ENCODE measurements at regions not wholly inside any gene's neighbourhood (a gene's known extent, or its start where the extent isn't known, plus 50 kb on each side); places are given as distances from the start of the nearest gene placed in this dataset.

DNA sequence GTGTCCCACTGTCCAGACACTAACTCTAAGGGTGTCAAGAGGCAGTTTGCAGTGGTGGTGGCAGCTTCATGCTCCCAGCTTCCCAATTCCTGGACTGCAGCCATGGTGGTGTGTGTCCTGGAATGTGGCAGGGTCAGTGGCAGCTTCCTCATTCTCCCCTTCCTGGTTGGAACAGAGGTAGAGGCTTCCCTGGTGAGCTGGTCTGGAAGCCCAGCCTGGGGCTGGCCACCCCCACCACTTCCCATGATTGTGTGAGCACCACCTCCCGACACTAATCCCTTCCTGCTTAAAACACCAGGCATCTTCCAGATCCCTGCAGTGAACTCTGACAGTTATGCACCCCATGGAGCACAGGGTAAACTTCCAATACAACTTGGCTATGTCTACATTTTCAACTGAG lies 134.9 kb downstream of the RAP2A start:
- H3K27ac Mint-ChIP-seq: no peak overlapping the region
- H3K36me3 Mint-ChIP-seq (ENCODE audit: low read depth): no peaks in the 10 kb centered on the region
- H3K9me3 Mint-ChIP-seq: no peaks in the 10 kb centered on the region
- no peak for DNase-seq (ENCODE audit: low spot score)
- peak; percentile 53; the same call in 2 of the 3 replicates for ATAC-seq
- Histone ChIP-seq H3K79me2 (replicated peaks; ENCODE audit: insufficient read depth) (no peaks in the 10 kb centered on the region), H3K4me1 (ENCODE audit: insufficient read depth) (peaks cover 15% of the 10 kb centered on the region), H3K27ac (ENCODE audit: low read depth) (no peak overlapping the region), H4K20me1 (replicated peaks; ENCODE audit: insufficient read depth) (no peaks in the 10 kb centered on the region), H3K4me2 (no peak overlapping the region), H3K9me2 (ENCODE audit: insufficient read depth) (no peaks in the 10 kb centered on the region), H3F3A (replicated peaks; ENCODE audit: low read depth) (no peaks in the 10 kb centered on the region), H3K27me3 (ENCODE audit: insufficient read depth) (no peaks in the 10 kb centered on the region), H3K36me3 (ENCODE audit: insufficient read depth) (no peaks in the 10 kb centered on the region), H3K4me3 (no peak overlapping the region), H2AFZ (no peak overlapping the region)
- TF ChIP-seq CREB1 (CRISPR knock-in tag; IDR thresholded peaks at IDR 0.05; ENCODE audit: low read depth) (no peak), CTCF (conservative IDR thresholded peaks at IDR 0.05; ENCODE audit: low read depth in 2 of 2) (no peak), ZNF114 (CRISPR knock-in tag; IDR thresholded peaks at IDR 0.05) (no peak), STAT1 (IDR thresholded peaks at IDR 0.05; ENCODE audit: unreplicated experiment) (no peak), ETS1 (IDR thresholded peaks at IDR 0.05) (no peak), EZH2 (IDR thresholded peaks at IDR 0.05; ENCODE audit: low read depth, unreplicated experiment) (no peak), EZH2phosphoT487 (IDR thresholded peaks at IDR 0.05; ENCODE audit: unreplicated experiment) (no peak), ZNF331 (CRISPR knock-in tag; IDR thresholded peaks at IDR 0.05; ENCODE audit: low read depth) (no peak), POLR2AphosphoS5 (IDR thresholded peaks at IDR 0.05; ENCODE audit: low read depth) (no peak), NANOG (IDR thresholded peaks at IDR 0.05; ENCODE audit: borderline replicate concordance) (no peak), JUNB (IDR thresholded peaks at IDR 0.05; ENCODE audit: unreplicated experiment) (no peak)
- TF ChIP-seq, protein P1, sequence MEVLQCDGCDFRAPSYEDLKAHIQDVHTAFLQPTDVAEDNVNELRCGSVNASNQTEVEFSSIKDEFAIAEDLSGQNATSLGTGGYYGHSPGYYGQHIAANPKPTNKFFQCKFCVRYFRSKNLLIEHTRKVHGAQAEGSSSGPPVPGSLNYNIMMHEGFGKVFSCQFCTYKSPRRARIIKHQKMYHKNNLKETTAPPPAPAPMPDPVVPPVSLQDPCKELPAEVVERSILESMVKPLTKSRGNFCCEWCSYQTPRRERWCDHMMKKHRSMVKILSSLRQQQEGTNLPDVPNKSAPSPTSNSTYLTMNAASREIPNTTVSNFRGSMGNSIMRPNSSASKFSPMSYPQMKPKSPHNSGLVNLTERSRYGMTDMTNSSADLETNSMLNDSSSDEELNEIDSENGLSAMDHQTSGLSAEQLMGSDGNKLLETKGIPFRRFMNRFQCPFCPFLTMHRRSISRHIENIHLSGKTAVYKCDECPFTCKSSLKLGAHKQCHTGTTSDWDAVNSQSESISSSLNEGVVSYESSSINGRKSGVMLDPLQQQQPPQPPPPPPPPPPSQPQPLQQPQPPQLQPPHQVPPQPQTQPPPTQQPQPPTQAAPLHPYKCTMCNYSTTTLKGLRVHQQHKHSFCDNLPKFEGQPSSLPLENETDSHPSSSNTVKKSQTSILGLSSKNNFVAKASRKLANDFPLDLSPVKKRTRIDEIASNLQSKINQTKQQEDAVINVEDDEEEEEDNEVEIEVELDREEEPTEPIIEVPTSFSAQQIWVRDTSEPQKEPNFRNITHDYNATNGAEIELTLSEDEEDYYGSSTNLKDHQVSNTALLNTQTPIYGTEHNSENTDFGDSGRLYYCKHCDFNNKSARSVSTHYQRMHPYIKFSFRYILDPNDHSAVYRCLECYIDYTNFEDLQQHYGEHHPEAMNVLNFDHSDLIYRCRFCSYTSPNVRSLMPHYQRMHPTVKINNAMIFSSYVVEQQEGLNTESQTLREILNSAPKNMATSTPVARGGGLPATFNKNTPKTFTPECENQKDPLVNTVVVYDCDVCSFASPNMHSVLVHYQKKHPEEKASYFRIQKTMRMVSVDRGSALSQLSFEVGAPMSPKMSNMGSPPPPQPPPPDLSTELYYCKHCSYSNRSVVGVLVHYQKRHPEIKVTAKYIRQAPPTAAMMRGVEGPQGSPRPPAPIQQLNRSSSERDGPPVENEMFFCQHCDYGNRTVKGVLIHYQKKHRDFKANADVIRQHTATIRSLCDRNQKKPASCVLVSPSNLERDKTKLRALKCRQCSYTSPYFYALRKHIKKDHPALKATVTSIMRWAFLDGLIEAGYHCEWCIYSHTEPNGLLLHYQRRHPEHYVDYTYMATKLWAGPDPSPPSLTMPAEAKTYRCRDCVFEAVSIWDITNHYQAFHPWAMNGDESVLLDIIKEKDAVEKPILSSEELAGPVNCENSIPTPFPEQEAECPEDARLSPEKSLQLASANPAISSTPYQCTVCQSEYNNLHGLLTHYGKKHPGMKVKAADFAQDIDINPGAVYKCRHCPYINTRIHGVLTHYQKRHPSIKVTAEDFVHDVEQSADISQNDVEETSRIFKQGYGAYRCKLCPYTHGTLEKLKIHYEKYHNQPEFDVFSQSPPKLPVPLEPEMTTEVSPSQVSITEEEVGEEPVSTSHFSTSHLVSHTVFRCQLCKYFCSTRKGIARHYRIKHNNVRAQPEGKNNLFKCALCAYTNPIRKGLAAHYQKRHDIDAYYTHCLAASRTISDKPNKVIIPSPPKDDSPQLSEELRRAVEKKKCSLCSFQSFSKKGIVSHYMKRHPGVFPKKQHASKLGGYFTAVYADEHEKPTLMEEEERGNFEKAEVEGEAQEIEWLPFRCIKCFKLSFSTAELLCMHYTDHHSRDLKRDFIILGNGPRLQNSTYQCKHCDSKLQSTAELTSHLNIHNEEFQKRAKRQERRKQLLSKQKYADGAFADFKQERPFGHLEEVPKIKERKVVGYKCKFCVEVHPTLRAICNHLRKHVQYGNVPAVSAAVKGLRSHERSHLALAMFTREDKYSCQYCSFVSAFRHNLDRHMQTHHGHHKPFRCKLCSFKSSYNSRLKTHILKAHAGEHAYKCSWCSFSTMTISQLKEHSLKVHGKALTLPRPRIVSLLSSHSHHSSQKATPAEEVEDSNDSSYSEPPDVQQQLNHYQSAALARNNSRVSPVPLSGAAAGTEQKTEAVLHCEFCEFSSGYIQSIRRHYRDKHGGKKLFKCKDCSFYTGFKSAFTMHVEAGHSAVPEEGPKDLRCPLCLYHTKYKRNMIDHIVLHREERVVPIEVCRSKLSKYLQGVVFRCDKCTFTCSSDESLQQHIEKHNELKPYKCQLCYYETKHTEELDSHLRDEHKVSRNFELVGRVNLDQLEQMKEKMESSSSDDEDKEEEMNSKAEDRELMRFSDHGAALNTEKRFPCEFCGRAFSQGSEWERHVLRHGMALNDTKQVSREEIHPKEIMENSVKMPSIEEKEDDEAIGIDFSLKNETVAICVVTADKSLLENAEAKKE (CRISPR knock-in tag; IDR thresholded peaks at IDR 0.05): no peak
- TF ChIP-seq, protein P2, sequence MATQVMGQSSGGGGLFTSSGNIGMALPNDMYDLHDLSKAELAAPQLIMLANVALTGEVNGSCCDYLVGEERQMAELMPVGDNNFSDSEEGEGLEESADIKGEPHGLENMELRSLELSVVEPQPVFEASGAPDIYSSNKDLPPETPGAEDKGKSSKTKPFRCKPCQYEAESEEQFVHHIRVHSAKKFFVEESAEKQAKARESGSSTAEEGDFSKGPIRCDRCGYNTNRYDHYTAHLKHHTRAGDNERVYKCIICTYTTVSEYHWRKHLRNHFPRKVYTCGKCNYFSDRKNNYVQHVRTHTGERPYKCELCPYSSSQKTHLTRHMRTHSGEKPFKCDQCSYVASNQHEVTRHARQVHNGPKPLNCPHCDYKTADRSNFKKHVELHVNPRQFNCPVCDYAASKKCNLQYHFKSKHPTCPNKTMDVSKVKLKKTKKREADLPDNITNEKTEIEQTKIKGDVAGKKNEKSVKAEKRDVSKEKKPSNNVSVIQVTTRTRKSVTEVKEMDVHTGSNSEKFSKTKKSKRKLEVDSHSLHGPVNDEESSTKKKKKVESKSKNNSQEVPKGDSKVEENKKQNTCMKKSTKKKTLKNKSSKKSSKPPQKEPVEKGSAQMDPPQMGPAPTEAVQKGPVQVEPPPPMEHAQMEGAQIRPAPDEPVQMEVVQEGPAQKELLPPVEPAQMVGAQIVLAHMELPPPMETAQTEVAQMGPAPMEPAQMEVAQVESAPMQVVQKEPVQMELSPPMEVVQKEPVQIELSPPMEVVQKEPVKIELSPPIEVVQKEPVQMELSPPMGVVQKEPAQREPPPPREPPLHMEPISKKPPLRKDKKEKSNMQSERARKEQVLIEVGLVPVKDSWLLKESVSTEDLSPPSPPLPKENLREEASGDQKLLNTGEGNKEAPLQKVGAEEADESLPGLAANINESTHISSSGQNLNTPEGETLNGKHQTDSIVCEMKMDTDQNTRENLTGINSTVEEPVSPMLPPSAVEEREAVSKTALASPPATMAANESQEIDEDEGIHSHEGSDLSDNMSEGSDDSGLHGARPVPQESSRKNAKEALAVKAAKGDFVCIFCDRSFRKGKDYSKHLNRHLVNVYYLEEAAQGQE (IDR thresholded peaks at IDR 0.05; ENCODE audit: unreplicated experiment): no peak
- H3K4me3 Mint-ChIP-seq: no peak overlapping the region
- peaks cover 6% of the 10 kb centered on the region for H3K27me3 Mint-ChIP-seq (ENCODE audit: insufficient read depth, low read depth, poor library complexity)
- H3K4me1 Mint-ChIP-seq: peaks cover 31% of the 10 kb centered on the region
